GM18519 (cell line): ENCODE measurements at regions not wholly inside any gene's neighbourhood (a gene's known extent, or its start where the extent isn't known, plus 50 kb on each side); places are given as distances from the start of the nearest gene placed in this dataset.
"Not testable (repeated sequence)": the region's sequence is repeated elsewhere in the genome, so short reads cannot be mapped to it uniquely, and the experiment has no call there.

Experiments
- ATAC-seq: cut with Tn5 transposase; IDR thresholded peaks from one replicate; pipeline ENCODE4 v1.9.1; 2021; ENCODE audit warnings: mild to moderate bottlenecking, moderate library complexity; ENCODE audit not compliant: unreplicated experiment, low FRiP score

GRCh38 chr14:71237556-71237955 lies 330.3 kb downstream of the PCNX1 start:
- no peak for ATAC-seq

GRCh38 chr14:71238835-71239234 lies 331.6 kb downstream of the PCNX1 start:
- no peak for ATAC-seq

- ATAC-seq: no peak
These were observed 332.9 kb downstream of the PCNX1 start for GRCh38 chr14:71240171-71240570.

- no peak for ATAC-seq
These were observed 333.7 kb downstream of the PCNX1 start for GRCh38 chr14:71240866-71241520.

- no peak for ATAC-seq
These were observed 335.0 kb downstream of the PCNX1 start for GRCh38 chr14:71242237-71242748.

- no peak for ATAC-seq
These were observed 336.4 kb downstream of the PCNX1 start for GRCh38 chr14:71243697-71244096.

GRCh38 chr14:71244341-71244740 lies 337.1 kb downstream of the PCNX1 start:
- no peak for ATAC-seq

GRCh38 chr14:71245659-71246361 lies 338.6 kb downstream of the PCNX1 start:
- no peak for ATAC-seq

GRCh38 chr14:71246539-71246938 lies 339.3 kb downstream of the PCNX1 start:
- no peak for ATAC-seq

GRCh38 chr14:71247106-71247505 lies 339.8 kb downstream of the PCNX1 start:
- no peak for ATAC-seq

- ATAC-seq: no peak
These were observed 340.9 kb downstream of the PCNX1 start for GRCh38 chr14:71248194-71248593.

GRCh38 chr14:71250347-71250746 lies 343.1 kb downstream of the PCNX1 start:
- ATAC-seq: no peak

GRCh38 chr14:71250791-71251190 lies 343.5 kb downstream of the PCNX1 start:
- no peak for ATAC-seq

GRCh38 chr14:71254091-71254719 lies 346.9 kb downstream of the PCNX1 start:
- ATAC-seq: not testable (repeated sequence)

- no peak for ATAC-seq
These were observed 353.9 kb downstream of the PCNX1 start for GRCh38 chr14:71261206-71261605.

- no peak for ATAC-seq
These were observed 355.2 kb downstream of the PCNX1 start for GRCh38 chr14:71262441-71262840.

- ATAC-seq: no peak
These were observed 357.0 kb downstream of the PCNX1 start for GRCh38 chr14:71264260-71264659.

- ATAC-seq: no peak
These were observed 359.8 kb downstream of the PCNX1 start for GRCh38 chr14:71267007-71267513.

- ATAC-seq: no peak
These were observed 360.4 kb downstream of the PCNX1 start for GRCh38 chr14:71267691-71268090.

- ATAC-seq: no peak
These were observed 362.9 kb downstream of the PCNX1 start for GRCh38 chr14:71270111-71270510.
